B cell (primary cell): ENCODE measurements at regions not wholly inside any gene's neighbourhood (a gene's known extent, or its start where the extent isn't known, plus 50 kb on each side); places are given as distances from the start of the nearest gene placed in this dataset.
"Not testable (repeated sequence)": the region's sequence is repeated elsewhere in the genome, so short reads cannot be mapped to it uniquely, and the experiment has no call there.

Source experiments
- ATAC-seq: fragments of 200-7000 bp; cut with Tn5 transposase; one replicate; pipeline ENCODE4 v1.10.0; 2021; ENCODE audit warnings: low read depth, mild to moderate bottlenecking, moderate number of reproducible peaks, moderate library complexity
- CTCF ChIA-PET: fragments of 350-600 bp; sonication (Branson Sonifier 250); formaldehyde crosslinking; loops from one replicate; lab custom pipeline; 2021; ENCODE audit warnings: antibody characterized with exemption, inconsistent platforms; lab: Charles Lee
- POLR2A ChIA-PET: fragments of 350-600 bp; sonication (Branson Sonifier 250); formaldehyde crosslinking; loops from one replicate; lab custom pipeline; 2021; ENCODE audit warnings: antibody characterized with exemption; lab: Charles Lee
- DNase-seq: peaks from one replicate; pipeline ENCODE4 v3.0.0; 2013
- H2AFZ ChIP-seq: 2 replicates; pipeline ENCODE4 v1.6.1; 2012; ENCODE audit warnings: mild to moderate bottlenecking, low read depth, low read length; ENCODE audit not compliant: insufficient read depth, poor library complexity, severe bottlenecking
- H3K27ac ChIP-seq, 2 donors: 1 replicate in 1 of 2; 2 replicates in 1 of 2; pipeline ENCODE4 v1.5.1; 2012 to 2013; ENCODE audit warnings: low read length in 2 of 2, mild to moderate bottlenecking in 2 of 2, moderate library complexity in 1 of 2
- H3K27me3 ChIP-seq, 4 experiments: fragments of 200-600 bp in 1 of 4; sonication (generic) in 1 of 4; replicated peaks in 1 of 4; 1 replicate in 2 of 4; 2 replicates in 2 of 4; pipeline versions ENCODE4 v1.6.1 to v1.7.0; 2013 to 2016; ENCODE audit warnings: low read length in 3 of 4, mild to moderate bottlenecking in 2 of 4, mixed read lengths in 1 of 4, moderate library complexity in 1 of 4; ENCODE audit not compliant: insufficient read depth in 4 of 4, control insufficient read depth in 3 of 4; ENCODE audit errors: control extremely low read depth in 1 of 4
- H3K36me3 ChIP-seq, 2 experiments: replicated peaks in 1 of 2; 1 replicate in 1 of 2; 2 replicates in 1 of 2; pipeline versions ENCODE4 v1.6.1 to v1.7.1; 2013; ENCODE audit warnings: low read length in 1 of 2; ENCODE audit not compliant: insufficient read depth in 2 of 2, control insufficient read depth in 1 of 2; ENCODE audit errors: control extremely low read depth in 1 of 2, extremely low read depth in 1 of 2
- H3K4me1 ChIP-seq, 2 donors: fragments of 200-600 bp in 1 of 2; sonication (generic) in 1 of 2; 1 replicate in 1 of 2; 2 replicates in 1 of 2; pipeline versions ENCODE4 v1.5.1 to v1.6.1; 2013 to 2017; ENCODE audit warnings: low read length in 2 of 2; ENCODE audit not compliant: control insufficient read depth in 2 of 2, insufficient read depth in 2 of 2
- H3K4me2 ChIP-seq: replicated peaks from 2 replicates; pipeline ENCODE3; 2012; ENCODE audit warnings: mild to moderate bottlenecking, low read depth, low read length; ENCODE audit not compliant: poor library complexity, severe bottlenecking
- H3K4me3 ChIP-seq, 5 experiments: fragments of 200-600 bp in 1 of 5; sonication (generic) in 1 of 5; 1 replicate in 3 of 5; 2 replicates in 2 of 5; pipeline versions ENCODE4 v1.5.1 to v1.7.0; 2011 to 2016; ENCODE audit warnings: low read length in 4 of 5, mild to moderate bottlenecking in 4 of 5, low read depth in 2 of 5, control low read depth in 1 of 5, moderate library complexity in 1 of 5; ENCODE audit not compliant: insufficient read depth in 1 of 5; ENCODE audit errors: control extremely low read depth in 1 of 5, extremely low read depth in 1 of 5
- H3K79me2 ChIP-seq: fragments of 200-600 bp; sonication (generic); one replicate; pipeline ENCODE4 v1.6.0; 2016; ENCODE audit warnings: low read length; ENCODE audit not compliant: control insufficient read depth, insufficient read depth
- H3K9ac ChIP-seq: fragments of 200-600 bp; sonication (generic); 2 replicates; pipeline ENCODE4 v1.6.1; 2017; ENCODE audit warnings: mild to moderate bottlenecking, low read length, moderate library complexity
- H3K9me3 ChIP-seq, 3 donors: one replicate each; pipeline versions ENCODE4 v1.6.1 to v1.7.1; 2013; ENCODE audit warnings: low read length in 2 of 3; ENCODE audit not compliant: control insufficient read depth in 2 of 3, insufficient read depth in 1 of 3; ENCODE audit errors: control extremely low read depth in 1 of 3
- H4K20me1 ChIP-seq: 2 replicates; pipeline ENCODE4 v1.6.0; 2012; ENCODE audit warnings: mild to moderate bottlenecking, low read length; ENCODE audit not compliant: insufficient read depth, control insufficient read depth, poor library complexity, severe bottlenecking
- H3K27ac Mint-ChIP-seq: one replicate; pipeline ENCODE4 v1.8.0; 2021; ENCODE audit warnings: mixed read lengths
- H3K27me3 Mint-ChIP-seq: one replicate; pipeline ENCODE4 v1.8.0; 2021; ENCODE audit warnings: mixed read lengths
- H3K4me1 Mint-ChIP-seq: one replicate; pipeline ENCODE4 v1.8.0; 2021; ENCODE audit warnings: mixed read lengths
- H3K4me3 Mint-ChIP-seq: one replicate; pipeline ENCODE4 v1.8.0; 2021; ENCODE audit warnings: mixed read lengths
- H3K9me3 Mint-ChIP-seq: one replicate; pipeline ENCODE4 v1.8.0; 2022; ENCODE audit warnings: mixed read lengths; ENCODE audit not compliant: insufficient read depth
- CTCF ChIP-seq: fragments of 200-600 bp; IDR thresholded peaks from one replicate; pipeline ENCODE4 v1.8.0; 2022; ENCODE audit warnings: antibody characterized with exemption, mild to moderate bottlenecking
- EZH2 ChIP-seq: IDR thresholded peaks from 2 replicates; pipeline ENCODE4 v1.6.1; 2012; ENCODE audit warnings: borderline replicate concordance, low read depth, mild to moderate bottlenecking, moderate library complexity, low read length; ENCODE audit not compliant: insufficient read depth, poor library complexity, severe bottlenecking
- WGBS: methylation state at CpG from one replicate; pipeline ENCODE4 v1.1.5; 2013; ENCODE audit warnings: missing lambda C conversion rate; ENCODE audit not compliant: insufficient coverage; 5-methylcytosine and 5-hydroxymethylcytosine counted together
- intact Hi-C: fragments of 100-400 bp; cut with micrococcal nuclease; formaldehyde crosslinking; loops from one replicate; pipeline ENCODE4 v1.10.0; 2022

- ATAC-seq (no peak), DNase-seq (no peak)
- Histone ChIP-seq H3K4me1 (no peaks in the 10 kb centered on the region), H2AFZ (no peak overlapping the region), H4K20me1 (no peaks in the 10 kb centered on the region), H3K27ac (no peak overlapping the region), H3K9me3 (peaks cover 0 to 4% (median 0%) of the 10 kb centered on the region in 3 donors), H3K4me3 (no peak overlapping the region), H3K4me2 (no peak overlapping the region), H3K27me3 (no peaks in the 10 kb centered on the region), H3K36me3 (no peaks in the 10 kb centered on the region), H3K9ac (no peak overlapping the region), H3K79me2 (no peaks in the 10 kb centered on the region)
- TF ChIP-seq EZH2 (no peak), CTCF (no peak)
- peaks cover 6% of the 10 kb centered on the region for H3K9me3 Mint-ChIP-seq
- CTCF ChIA-PET: no interaction called here
- no peak overlapping the region for H3K4me3 Mint-ChIP-seq
- intact Hi-C loops: no loop called here
- H3K4me1 Mint-ChIP-seq: no peaks in the 10 kb centered on the region
- H3K27ac Mint-ChIP-seq: no peak overlapping the region
- WGBS: no CpG with 5 or more reads among the region's 1 CpG
- POLR2A ChIA-PET: no interaction called here
- no peaks in the 10 kb centered on the region for H3K27me3 Mint-ChIP-seq
Observed at GRCh38 chr13:90594681-90595080, 752.8 kb upstream of the MIR17HG start.

- intact Hi-C loops: no loop called here
- Histone ChIP-seq H4K20me1 (no peaks in the 10 kb centered on the region), H3K27ac (no peak overlapping the region), H3K4me3 (no peak overlapping the region), H2AFZ (no peak overlapping the region), H3K9ac (no peak overlapping the region), H3K9me3 (peaks cover 0 to 1% (median 0%) of the 10 kb centered on the region in 3 donors), H3K79me2 (no peaks in the 10 kb centered on the region), H3K4me1 (no peaks in the 10 kb centered on the region), H3K4me2 (no peak overlapping the region), H3K27me3 (no peaks in the 10 kb centered on the region), H3K36me3 (no peaks in the 10 kb centered on the region)
- WGBS: no CpG with 5 or more reads among the region's 1 CpG
- DNase-seq: no peak
- ChIA-PET POLR2A (no interaction called here), CTCF (no interaction called here)
- no peak overlapping the region for H3K27ac Mint-ChIP-seq
- peaks cover 3% of the 10 kb centered on the region for H3K9me3 Mint-ChIP-seq
- H3K4me3 Mint-ChIP-seq: no peak overlapping the region
- H3K4me1 Mint-ChIP-seq: no peaks in the 10 kb centered on the region
- TF ChIP-seq EZH2 (no peak), CTCF (no peak)
- no peak for ATAC-seq
- no peaks in the 10 kb centered on the region for H3K27me3 Mint-ChIP-seq
Observed at GRCh38 chr13:90605664-90606063, 741.8 kb upstream of the MIR17HG start.

DNA sequence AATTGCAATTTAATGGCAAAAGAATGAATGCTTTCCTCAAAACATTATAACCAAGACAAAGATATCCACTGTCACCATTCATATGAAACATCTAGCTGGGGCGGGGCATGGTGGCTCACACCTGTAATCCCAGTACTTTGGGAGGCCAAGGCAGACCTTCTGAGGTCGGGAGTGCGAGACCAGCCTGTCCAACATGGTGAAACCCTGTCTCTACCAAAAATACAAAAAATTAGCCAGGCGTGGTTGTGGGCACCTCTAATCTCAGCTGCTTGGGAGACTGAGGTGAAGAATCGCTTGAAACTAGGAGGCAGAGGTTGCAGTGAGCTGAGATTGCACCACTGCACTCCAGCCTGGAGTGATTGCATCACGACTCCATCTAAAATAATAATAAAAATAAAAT lies 740.6 kb upstream of the MIR17HG start:
- H2AFZ ChIP-seq, H3K4me1 ChIP-seq, H3K9me3 ChIP-seq, H3K9ac ChIP-seq, intact Hi-C loops, H3K4me2 ChIP-seq, DNase-seq, H3K27me3 ChIP-seq, H3K27ac Mint-ChIP-seq, ATAC-seq, CTCF ChIA-PET, POLR2A ChIA-PET, H3K4me3 ChIP-seq, H3K27me3 Mint-ChIP-seq, H3K4me1 Mint-ChIP-seq, H3K4me3 Mint-ChIP-seq, H3K36me3 ChIP-seq, H3K27ac ChIP-seq, H4K20me1 ChIP-seq, H3K79me2 ChIP-seq, H3K9me3 Mint-ChIP-seq: not testable (repeated sequence)
- 100% methylated on average over 1 of the region's 6 CpGs for WGBS
